Calu3 (cell line): ENCODE measurements at regions not wholly inside any gene's neighbourhood (a gene's known extent, or its start where the extent isn't known, plus 50 kb on each side); places are given as distances from the start of the nearest gene placed in this dataset.

Experiments used
- BruUV-seq: library from RNA; stranded (reverse); fragments of 400-500 nt; replicated peaks from 2 replicates; lab custom pipeline; 2021; lab: Mats Ljungman, UMichigan
- CTCF ChIA-PET: fragments of 300-600 bp; sonication (Branson Sonifier 250); formaldehyde crosslinking; loops from one replicate; lab custom pipeline; 2022; ENCODE audit warnings: antibody characterized with exemption; lab: Charles Lee
- DNase-seq: peaks from one replicate; pipeline ENCODE4 v3.0.0; 2022
- H3K27ac Mint-ChIP-seq: one replicate; pipeline ENCODE4 v1.8.0; 2022; ENCODE audit warnings: mixed read lengths; ENCODE audit not compliant: unreplicated experiment
- H3K27me3 Mint-ChIP-seq: one replicate; pipeline ENCODE4 v1.8.0; 2022; ENCODE audit warnings: mixed read lengths; ENCODE audit not compliant: unreplicated experiment
- H3K36me3 Mint-ChIP-seq: one replicate; pipeline ENCODE4 v1.8.0; 2022; ENCODE audit warnings: mild to moderate bottlenecking, moderate library complexity, mixed read lengths; ENCODE audit not compliant: insufficient read depth, unreplicated experiment
- H3K4me1 Mint-ChIP-seq: one replicate; pipeline ENCODE4 v1.8.0; 2022; ENCODE audit warnings: mild to moderate bottlenecking, low read depth, mixed read lengths; ENCODE audit not compliant: unreplicated experiment
- H3K4me3 Mint-ChIP-seq: one replicate; pipeline ENCODE4 v1.8.0; 2022; ENCODE audit warnings: mild to moderate bottlenecking, low read depth, moderate library complexity, mixed read lengths; ENCODE audit not compliant: unreplicated experiment
- H3K9me3 Mint-ChIP-seq: one replicate; pipeline ENCODE4 v1.8.0; 2022; ENCODE audit warnings: low read depth, mixed read lengths; ENCODE audit not compliant: unreplicated experiment
- intact Hi-C: fragments of 100-400 bp; cut with micrococcal nuclease; formaldehyde crosslinking; loops from one replicate; pipeline ENCODE4 v1.10.0; 2022; ENCODE audit not compliant: unreplicated experiment
- TF ChIP-seq, protein P1 (sequence below): fragments of 200-600 bp; IDR thresholded peaks from one replicate; pipeline ENCODE4 v1.8.0; 2022; ENCODE audit warnings: antibody characterized with exemption; ENCODE audit not compliant: unreplicated experiment

DNA sequence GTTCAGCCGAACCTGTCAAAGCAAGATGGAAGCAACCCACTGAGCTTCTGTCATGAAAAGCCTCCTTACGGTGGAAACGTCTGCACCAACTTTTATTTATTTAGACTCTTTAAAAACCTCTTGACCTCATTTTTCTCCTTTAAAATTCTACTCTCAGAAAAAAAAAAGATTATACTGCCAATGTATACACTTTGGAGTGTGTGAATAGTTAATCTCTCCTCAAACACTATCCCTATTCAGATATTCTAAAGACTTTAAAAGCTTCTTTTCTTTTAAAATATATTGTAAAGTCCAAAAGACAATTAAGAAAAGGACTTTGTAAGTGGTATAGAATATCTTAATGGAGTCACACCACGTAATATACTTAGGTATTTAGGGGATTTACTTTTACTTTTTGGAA is 335.2 kb upstream of the SEMA3D start:
- no peak overlapping the region for H3K27ac Mint-ChIP-seq
- no TSS peak for BruUV-seq

DNA sequence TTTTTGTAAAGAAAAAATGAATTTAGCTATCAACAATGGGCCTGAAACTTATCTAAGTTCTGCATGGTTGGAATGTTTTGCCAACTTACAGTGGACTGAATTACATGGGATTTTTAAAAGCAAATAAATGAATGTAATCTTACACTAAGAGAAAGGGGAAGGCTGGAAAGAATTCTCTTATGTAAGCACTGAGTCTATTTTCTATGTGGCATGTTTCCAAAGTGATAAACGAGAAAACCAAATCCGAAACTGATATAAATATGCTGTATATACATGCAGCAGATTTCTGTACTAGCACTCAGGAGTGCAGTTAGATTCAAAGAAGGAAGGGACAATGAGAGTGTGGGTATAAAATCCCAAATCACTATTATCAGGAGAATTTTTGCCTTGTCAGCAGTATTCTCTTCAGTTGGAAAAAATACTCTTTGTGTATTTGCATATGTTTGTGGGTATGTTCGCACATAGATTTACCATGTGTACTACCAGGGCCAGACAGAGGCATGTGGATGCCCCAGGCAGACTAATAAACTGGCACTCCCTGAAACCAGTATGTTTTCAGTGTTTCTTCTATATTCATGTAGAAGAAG is 334.3 kb upstream of the SEMA3D start:
- Mint-ChIP-seq H3K36me3 (no peaks in the 10 kb centered on the region), H3K9me3 (peaks cover 3% of the 10 kb centered on the region), H3K4me1 (peaks cover 5% of the 10 kb centered on the region), H3K27me3 (no peaks in the 10 kb centered on the region), H3K27ac (no peak overlapping the region), H3K4me3 (no peak overlapping the region)
- DNase-seq = no peak
- CTCF ChIA-PET = no interaction called here
- BruUV-seq = no TSS peak
- intact Hi-C loops = no loop called here
- TF ChIP-seq, protein P1, sequence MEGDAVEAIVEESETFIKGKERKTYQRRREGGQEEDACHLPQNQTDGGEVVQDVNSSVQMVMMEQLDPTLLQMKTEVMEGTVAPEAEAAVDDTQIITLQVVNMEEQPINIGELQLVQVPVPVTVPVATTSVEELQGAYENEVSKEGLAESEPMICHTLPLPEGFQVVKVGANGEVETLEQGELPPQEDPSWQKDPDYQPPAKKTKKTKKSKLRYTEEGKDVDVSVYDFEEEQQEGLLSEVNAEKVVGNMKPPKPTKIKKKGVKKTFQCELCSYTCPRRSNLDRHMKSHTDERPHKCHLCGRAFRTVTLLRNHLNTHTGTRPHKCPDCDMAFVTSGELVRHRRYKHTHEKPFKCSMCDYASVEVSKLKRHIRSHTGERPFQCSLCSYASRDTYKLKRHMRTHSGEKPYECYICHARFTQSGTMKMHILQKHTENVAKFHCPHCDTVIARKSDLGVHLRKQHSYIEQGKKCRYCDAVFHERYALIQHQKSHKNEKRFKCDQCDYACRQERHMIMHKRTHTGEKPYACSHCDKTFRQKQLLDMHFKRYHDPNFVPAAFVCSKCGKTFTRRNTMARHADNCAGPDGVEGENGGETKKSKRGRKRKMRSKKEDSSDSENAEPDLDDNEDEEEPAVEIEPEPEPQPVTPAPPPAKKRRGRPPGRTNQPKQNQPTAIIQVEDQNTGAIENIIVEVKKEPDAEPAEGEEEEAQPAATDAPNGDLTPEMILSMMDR = no peak

More for the DNA sequence above, 335.2 kb upstream of the SEMA3D start:
- Mint-ChIP-seq H3K36me3 (no peaks in the 10 kb centered on the region), H3K27me3 (no peaks in the 10 kb centered on the region), H3K4me3 (no peak overlapping the region), H3K9me3 (peaks cover 3% of the 10 kb centered on the region), H3K4me1 (no peaks in the 10 kb centered on the region)
- intact Hi-C loops = no loop called here
- DNase-seq = no peak
- CTCF ChIA-PET = no interaction called here
- TF ChIP-seq, protein P1 = no peak

DNA sequence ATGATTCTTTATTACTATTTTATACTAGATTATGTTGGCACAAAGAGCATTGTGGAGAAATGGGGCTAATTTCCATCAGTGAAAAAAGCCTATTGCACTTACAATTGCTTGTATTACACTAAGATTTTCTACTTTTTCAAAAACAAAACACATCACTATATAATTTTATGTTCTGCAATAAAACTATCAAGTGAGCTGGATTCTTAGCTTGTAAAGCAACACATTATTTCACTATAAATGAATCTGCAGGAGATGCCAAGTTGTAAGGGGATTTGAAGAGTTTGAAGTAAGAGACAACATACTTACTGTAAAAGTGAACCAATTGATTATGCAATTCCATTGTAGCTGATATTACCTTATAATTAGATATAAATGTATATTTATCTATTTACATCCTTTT is 333.3 kb upstream of the SEMA3D start:
- no peak for DNase-seq
- CTCF ChIA-PET = no interaction called here
- no peak overlapping the region for H3K27ac Mint-ChIP-seq
- peaks cover 3% of the 10 kb centered on the region for H3K9me3 Mint-ChIP-seq
- BruUV-seq = no TSS peak
- TF ChIP-seq, protein P1 = no peak
- H3K36me3 Mint-ChIP-seq = no peaks in the 10 kb centered on the region
- H3K27me3 Mint-ChIP-seq = no peaks in the 10 kb centered on the region
- no peak overlapping the region for H3K4me3 Mint-ChIP-seq
- intact Hi-C loops = no loop called here
- peaks cover 15% of the 10 kb centered on the region for H3K4me1 Mint-ChIP-seq

DNA sequence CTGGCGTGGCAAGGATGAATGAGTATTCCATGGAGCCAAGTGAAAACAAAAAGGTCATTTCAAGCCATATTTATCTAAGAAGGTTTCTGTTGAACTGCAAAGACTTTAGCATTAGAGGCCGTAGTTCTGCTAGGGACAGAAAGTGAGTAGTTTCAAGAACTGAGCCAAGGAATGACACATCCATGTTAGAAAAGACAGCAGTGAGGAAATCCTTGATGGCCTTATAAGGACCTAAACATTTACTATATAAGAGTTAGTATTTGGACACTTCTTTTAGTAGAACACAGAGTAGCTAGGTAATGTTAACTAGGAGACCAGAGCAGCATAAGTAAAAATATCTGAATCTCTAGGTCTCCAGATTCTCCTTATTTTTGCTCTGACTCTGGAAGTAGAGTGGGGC is 329.8 kb upstream of the SEMA3D start:
- H3K27me3 Mint-ChIP-seq = no peaks in the 10 kb centered on the region
- no peak overlapping the region for H3K4me3 Mint-ChIP-seq
- no TSS peak for BruUV-seq
- H3K36me3 Mint-ChIP-seq = no peaks in the 10 kb centered on the region
- peaks cover 3% of the 10 kb centered on the region for H3K9me3 Mint-ChIP-seq
- H3K27ac Mint-ChIP-seq = no peak overlapping the region
- DNase-seq = no peak
- intact Hi-C loops = no loop called here
- TF ChIP-seq, protein P1 = no peak
- H3K4me1 Mint-ChIP-seq = peaks cover 36% of the 10 kb centered on the region
- CTCF ChIA-PET = no interaction called here
